Astrocyte (in vitro differentiated cells and primary cell): ENCODE measurements at regions not wholly inside any gene's neighbourhood (a gene's known extent, or its start where the extent isn't known, plus 50 kb on each side); places are given as distances from the start of the nearest gene placed in this dataset.

Experiments used
- DNase-seq: peaks from one replicate; pipeline ENCODE4 v3.0.0-alpha.2; 2010; ENCODE audit warnings: low read depth
- FAIRE-seq: peaks from 2 replicates; lab custom pipeline; 2011; peaks lifted over from hg19 to GRCh38; lab: Jason Lieb, UNC
- H2AFZ ChIP-seq: 2 replicates; pipeline ENCODE4 v1.6.0; 2012; ENCODE audit warnings: low read depth, low read length, inconsistent platforms
- H3K27ac ChIP-seq: 2 replicates; pipeline ENCODE4 v1.5.1; 2011; ENCODE audit warnings: low read depth, low read length, inconsistent platforms
- H3K27me3 ChIP-seq: 2 replicates; pipeline ENCODE4 v1.6.0; 2011; ENCODE audit warnings: low read length, inconsistent platforms; ENCODE audit not compliant: insufficient read depth
- H3K36me3 ChIP-seq: 2 replicates; pipeline ENCODE4 v1.5.1; 2011; ENCODE audit warnings: low read length, inconsistent platforms; ENCODE audit not compliant: insufficient read depth
- H3K4me1 ChIP-seq: 2 replicates; pipeline ENCODE4 v1.5.1; 2011; ENCODE audit warnings: low read length, inconsistent platforms; ENCODE audit not compliant: insufficient read depth
- H3K4me2 ChIP-seq: 2 replicates; pipeline ENCODE4 v1.6.0; 2012; ENCODE audit warnings: low read length, inconsistent platforms
- H3K4me3 ChIP-seq: 2 replicates; pipeline ENCODE4 v1.5.1; 2011; ENCODE audit warnings: low read depth, mild to moderate bottlenecking, low read length, inconsistent platforms; ENCODE audit not compliant: insufficient read depth
- H3K79me2 ChIP-seq: 2 replicates; pipeline ENCODE4 v1.6.0; 2012; ENCODE audit warnings: mild to moderate bottlenecking, low read length, inconsistent platforms; ENCODE audit not compliant: insufficient read depth
- H3K9ac ChIP-seq: 2 replicates; pipeline ENCODE4 v1.6.0; 2012; ENCODE audit warnings: mild to moderate bottlenecking, low read length, inconsistent platforms
- H3K9me3 ChIP-seq: 2 replicates; pipeline ENCODE4 v1.5.1; 2012; ENCODE audit warnings: low read depth, mild to moderate bottlenecking, low read length, inconsistent platforms; ENCODE audit not compliant: insufficient read depth
- H4K20me1 ChIP-seq: 2 replicates; pipeline ENCODE4 v1.6.0; 2012; ENCODE audit warnings: low read length, inconsistent platforms; ENCODE audit not compliant: insufficient read depth
- H3K27ac Mint-ChIP-seq: one replicate; pipeline ENCODE4 v1.8.0; 2021; ENCODE audit warnings: mild to moderate bottlenecking, mixed read lengths; ENCODE audit not compliant: unreplicated experiment
- H3K27me3 Mint-ChIP-seq: one replicate; pipeline ENCODE4 v1.8.0; 2021; ENCODE audit warnings: low read depth, mixed read lengths; ENCODE audit not compliant: unreplicated experiment
- H3K36me3 Mint-ChIP-seq: one replicate; pipeline ENCODE4 v1.8.0; 2021; ENCODE audit warnings: low read depth, mixed read lengths; ENCODE audit not compliant: unreplicated experiment
- H3K4me1 Mint-ChIP-seq: one replicate; pipeline ENCODE4 v1.8.0; 2021; ENCODE audit warnings: low read depth, mixed read lengths; ENCODE audit not compliant: unreplicated experiment
- H3K4me3 Mint-ChIP-seq: one replicate; pipeline ENCODE4 v1.8.0; 2021; ENCODE audit warnings: mild to moderate bottlenecking, moderate library complexity, mixed read lengths; ENCODE audit not compliant: unreplicated experiment
- H3K9me3 Mint-ChIP-seq: one replicate; pipeline ENCODE4 v1.8.0; 2021; ENCODE audit warnings: mild to moderate bottlenecking, mixed read lengths; ENCODE audit not compliant: unreplicated experiment
- CTCF ChIP-seq: IDR thresholded peaks from 2 replicates; pipeline ENCODE4 v1.5.1; 2011; ENCODE audit warnings: low read depth, mild to moderate bottlenecking, inconsistent platforms, low read length, moderate library complexity; ENCODE audit not compliant: insufficient read depth
- EZH2 ChIP-seq: IDR thresholded peaks from 2 replicates; pipeline ENCODE4 v1.6.1; 2012; ENCODE audit warnings: mild to moderate bottlenecking, low read length, inconsistent platforms; ENCODE audit not compliant: insufficient read depth

DNA sequence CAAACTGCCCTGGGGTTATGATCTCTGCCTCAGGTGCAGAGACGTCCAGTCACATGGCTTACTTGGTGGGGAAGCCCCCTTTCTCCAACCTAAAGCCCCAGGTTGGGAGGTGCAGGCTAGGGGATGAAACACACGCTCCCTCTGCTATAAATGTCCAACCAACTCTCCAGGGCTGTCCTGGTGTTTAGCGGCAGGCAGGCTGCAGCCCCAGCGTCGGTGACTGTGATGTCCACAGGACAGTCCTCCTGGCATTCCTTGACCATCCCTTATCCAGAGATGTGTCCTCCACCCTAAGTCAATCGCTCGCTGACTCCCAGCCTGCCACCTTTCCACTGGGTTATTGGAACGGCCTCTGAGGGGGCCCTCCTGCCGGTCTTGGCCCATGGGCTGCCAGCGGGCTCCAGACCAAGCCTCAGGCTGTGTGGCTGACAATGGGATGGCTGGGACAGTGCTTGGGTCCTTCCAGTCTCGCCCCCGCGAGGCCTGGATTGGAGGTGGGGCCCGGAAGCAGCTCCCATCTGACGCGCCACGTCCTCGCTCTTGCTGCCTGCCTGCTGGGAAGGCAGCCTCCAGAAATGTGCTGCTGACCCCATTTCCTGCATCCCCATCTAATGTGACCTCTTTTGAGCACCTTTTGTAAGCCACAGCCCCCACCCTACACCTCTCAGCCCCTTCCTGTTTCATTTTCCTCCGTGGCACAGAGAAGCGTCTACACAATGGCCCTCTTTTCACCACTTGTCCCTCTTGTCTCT lies 60.8 kb upstream of the ADRA2C start:
- no peak overlapping the region for H3K9ac ChIP-seq
- no peaks in the 10 kb centered on the region for H3K4me1 ChIP-seq
- peaks cover 32% of the 10 kb centered on the region for H3K27me3 Mint-ChIP-seq
- H3K9me3 Mint-ChIP-seq = no peaks in the 10 kb centered on the region
- no peaks in the 10 kb centered on the region for H3K36me3 ChIP-seq
- TF ChIP-seq CTCF (no peak), EZH2 (no peak)
- no peak overlapping the region for H3K4me3 Mint-ChIP-seq
- no peaks in the 10 kb centered on the region for H4K20me1 ChIP-seq
- no peak overlapping the region for H2AFZ ChIP-seq
- DNase-seq (no peak), FAIRE-seq (no peak)
- no peak overlapping the region for H3K4me2 ChIP-seq
- no peaks in the 10 kb centered on the region for H3K36me3 Mint-ChIP-seq
- H3K27ac Mint-ChIP-seq = no peak overlapping the region
- no peaks in the 10 kb centered on the region for H3K79me2 ChIP-seq
- no peak overlapping the region for H3K4me3 ChIP-seq
- H3K27me3 ChIP-seq = peaks cover 8% of the 10 kb centered on the region
- no peak overlapping the region for H3K27ac ChIP-seq
- peaks cover 12% of the 10 kb centered on the region for H3K4me1 Mint-ChIP-seq
- H3K9me3 ChIP-seq = no peaks in the 10 kb centered on the region

DNA sequence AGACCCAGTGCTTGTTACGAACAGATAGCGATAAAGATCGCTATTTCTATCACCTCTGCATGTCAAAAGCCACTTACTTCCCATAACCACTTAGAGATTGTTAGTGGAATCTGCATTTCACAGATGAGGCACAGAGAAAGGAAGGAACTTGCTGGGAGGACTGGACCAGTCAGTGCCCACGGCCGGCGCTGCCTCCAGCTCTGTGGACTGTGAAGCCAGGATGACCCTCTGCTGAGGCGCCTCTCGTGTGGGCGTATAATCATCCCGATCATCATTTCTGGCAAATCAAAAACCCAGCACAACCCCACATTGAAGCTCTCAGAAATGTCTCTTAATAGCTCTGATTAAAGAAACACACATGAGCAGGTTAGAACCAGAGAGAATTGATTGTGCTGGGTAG lies 61.5 kb upstream of the ADRA2C start:
- Mint-ChIP-seq H3K9me3 (no peaks in the 10 kb centered on the region), H3K4me3 (no peak overlapping the region), H3K36me3 (no peaks in the 10 kb centered on the region), H3K4me1 (peaks cover 7% of the 10 kb centered on the region), H3K27me3 (peaks cover 32% of the 10 kb centered on the region), H3K27ac (no peak overlapping the region)
- no peak for TF ChIP-seq CTCF
- no peak for TF ChIP-seq EZH2
- no peaks in the 10 kb centered on the region for H3K79me2 ChIP-seq
- no peak overlapping the region for H3K4me2 ChIP-seq
- no peaks in the 10 kb centered on the region for H3K9me3 ChIP-seq
- no peaks in the 10 kb centered on the region for H4K20me1 ChIP-seq
- no peak overlapping the region for H3K27ac ChIP-seq
- no peaks in the 10 kb centered on the region for H3K36me3 ChIP-seq
- DNase-seq (no peak), FAIRE-seq (no peak)
- H3K27me3 ChIP-seq = peaks cover 8% of the 10 kb centered on the region
- H3K4me3 ChIP-seq = no peak overlapping the region
- no peaks in the 10 kb centered on the region for H3K4me1 ChIP-seq
- H2AFZ ChIP-seq = no peak overlapping the region
- no peak overlapping the region for H3K9ac ChIP-seq
